SJCRH30 (cell line): ENCODE measurements at regions not wholly inside any gene's neighbourhood (a gene's known extent, or its start where the extent isn't known, plus 50 kb on each side); places are given as distances from the start of the nearest gene placed in this dataset.
A peak's percentile ranks its signal among the peaks of the same experiment; 100 is the strongest.
"Not testable (repeated sequence)": the region's sequence is repeated elsewhere in the genome, so short reads cannot be mapped to it uniquely, and the experiment has no call there.

Experiments
- DNase-seq, 2 experiments: peaks; one replicate each; pipeline ENCODE4 v3.0.0-alpha.2; 2015 to 2020
- H3K27ac ChIP-seq: fragments of 250-450 bp; sonication (Bioruptor Pico); 2 replicates; pipeline ENCODE4 v1.5.1; 2020; ENCODE audit warnings: mild to moderate bottlenecking, moderate library complexity
- H3K27me3 ChIP-seq: fragments of 250-450 bp; sonication (Bioruptor Pico); 2 replicates; pipeline ENCODE4 v1.5.1; 2020; ENCODE audit warnings: mild to moderate bottlenecking, moderate library complexity
- H3K36me3 ChIP-seq: fragments of 250-450 bp; sonication (Bioruptor Pico); 2 replicates; pipeline ENCODE4 v1.5.1; 2020; ENCODE audit warnings: mild to moderate bottlenecking, moderate library complexity
- H3K4me1 ChIP-seq: fragments of 250-450 bp; sonication (Bioruptor Pico); 2 replicates; pipeline ENCODE4 v1.5.1; 2020; ENCODE audit warnings: mild to moderate bottlenecking, moderate library complexity
- H3K4me3 ChIP-seq: fragments of 250-450 bp; sonication (Bioruptor Pico); 2 replicates; pipeline ENCODE4 v1.5.1; 2020; ENCODE audit warnings: mild to moderate bottlenecking, moderate library complexity
- H3K9me3 ChIP-seq: fragments of 250-450 bp; sonication (Bioruptor Pico); replicated peaks from 2 replicates; pipeline ENCODE4 v1.5.1; 2020; ENCODE audit warnings: mild to moderate bottlenecking, moderate library complexity

- not testable (repeated sequence) for H3K4me3 ChIP-seq, H3K36me3 ChIP-seq, H3K27me3 ChIP-seq, DNase-seq, H3K9me3 ChIP-seq, H3K4me1 ChIP-seq, H3K27ac ChIP-seq
These were observed 315.0 kb downstream of the BCL2L11 start for GRCh38 chr2:111435553-111436310.

GRCh38 chr2:111436411-111436810 lies 315.7 kb downstream of the BCL2L11 start:
- not testable (repeated sequence) for H3K4me3 ChIP-seq, DNase-seq, H3K27me3 ChIP-seq, H3K36me3 ChIP-seq, H3K4me1 ChIP-seq, H3K9me3 ChIP-seq, H3K27ac ChIP-seq

DNA sequence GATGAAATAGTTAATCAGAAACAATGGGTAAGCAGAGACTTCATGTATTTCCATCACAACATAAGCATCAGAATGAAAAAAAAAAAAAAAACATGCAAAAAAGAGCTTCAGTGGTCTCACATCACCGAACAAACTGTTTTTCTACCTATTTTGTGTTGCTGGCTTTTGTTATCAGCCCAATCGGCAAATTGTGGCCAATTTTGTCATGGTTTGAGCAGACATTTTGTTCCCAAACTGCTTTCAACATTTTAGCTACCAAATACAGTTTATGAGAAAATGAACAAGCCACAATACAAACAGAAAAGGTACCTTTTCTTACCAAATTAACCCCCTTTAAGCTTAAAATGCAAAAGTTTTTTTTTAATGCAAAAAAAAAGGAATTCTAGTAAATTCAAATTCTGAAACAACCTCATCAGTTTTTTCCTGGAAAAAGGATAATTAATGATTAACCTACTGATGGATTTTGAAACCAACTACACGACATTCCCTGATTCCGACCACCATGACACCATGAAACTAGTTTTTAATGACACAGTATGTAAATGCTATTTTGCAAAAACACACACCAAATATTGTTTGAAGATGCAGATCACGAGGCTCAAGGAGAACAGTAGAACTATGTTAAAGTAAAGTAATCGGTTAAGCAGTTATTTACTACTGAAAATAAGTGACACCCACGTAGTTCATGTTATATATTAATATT lies 316.7 kb downstream of the BCL2L11 start:
- not testable (repeated sequence) for DNase-seq, H3K36me3 ChIP-seq, H3K27ac ChIP-seq, H3K9me3 ChIP-seq, H3K4me3 ChIP-seq, H3K27me3 ChIP-seq, H3K4me1 ChIP-seq

DNA sequence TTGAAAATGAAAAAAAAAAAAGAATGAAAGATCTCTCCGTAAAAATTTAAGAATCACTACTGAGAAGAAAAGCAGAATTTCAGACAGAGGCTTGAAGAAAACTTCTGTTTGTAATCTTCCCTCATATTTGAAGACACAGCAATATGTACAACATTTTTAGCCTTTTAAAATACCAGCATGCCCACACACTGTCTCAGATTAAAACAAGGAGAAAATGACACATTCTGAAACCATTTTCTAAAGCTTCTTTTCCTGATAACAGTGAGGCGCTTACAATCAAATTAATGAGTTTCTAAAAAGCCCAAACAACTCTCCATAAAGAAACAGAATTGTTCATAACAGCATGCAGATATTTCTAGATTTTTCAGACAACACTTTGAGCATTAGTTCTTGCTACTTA lies 317.4 kb downstream of the BCL2L11 start:
- not testable (repeated sequence) for H3K4me3 ChIP-seq, H3K4me1 ChIP-seq, H3K27ac ChIP-seq, H3K27me3 ChIP-seq, H3K9me3 ChIP-seq, DNase-seq, H3K36me3 ChIP-seq

DNA sequence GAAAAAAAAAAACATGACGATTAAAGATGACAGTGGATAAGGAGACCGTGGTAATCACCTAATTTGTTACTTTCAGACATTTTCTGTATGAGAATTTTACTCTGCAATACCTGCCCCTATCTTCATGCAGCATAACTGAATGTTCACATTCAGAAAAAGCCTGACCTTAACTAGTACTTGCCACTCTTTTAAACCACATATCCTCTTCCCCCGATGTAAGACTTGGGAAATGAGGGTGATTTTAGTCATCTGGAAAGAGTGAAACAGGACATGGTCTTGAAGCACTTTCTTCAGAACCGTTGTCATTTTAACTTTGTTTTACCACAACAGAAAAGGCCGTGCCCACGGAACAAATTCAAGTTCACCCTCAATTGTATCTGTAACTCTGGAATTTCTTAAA lies 318.5 kb downstream of the BCL2L11 start:
- not testable (repeated sequence) for H3K9me3 ChIP-seq, H3K27ac ChIP-seq, H3K4me3 ChIP-seq, H3K27me3 ChIP-seq, H3K4me1 ChIP-seq, DNase-seq, H3K36me3 ChIP-seq

DNA sequence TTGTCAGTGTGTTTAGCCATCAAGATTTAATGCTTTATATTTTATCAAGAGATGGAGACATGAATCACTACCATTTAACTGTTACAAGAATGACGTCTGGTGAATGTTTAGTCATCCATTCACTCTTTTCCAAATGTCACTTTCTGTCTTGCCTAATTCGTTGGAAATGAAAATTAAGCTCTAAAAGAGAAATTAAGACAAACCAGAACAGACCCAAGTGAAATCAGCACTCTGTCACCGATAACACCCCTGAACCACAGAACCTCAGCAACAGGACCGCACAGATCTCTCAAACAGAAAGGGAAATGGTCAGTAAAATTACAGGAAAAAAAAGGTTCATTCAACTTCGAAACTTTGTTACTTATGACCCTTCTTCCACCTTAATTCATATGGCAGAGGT lies 320.9 kb downstream of the BCL2L11 start:
- H3K4me1 ChIP-seq, H3K27me3 ChIP-seq, H3K9me3 ChIP-seq, H3K36me3 ChIP-seq, DNase-seq, H3K4me3 ChIP-seq, H3K27ac ChIP-seq: not testable (repeated sequence)

DNA sequence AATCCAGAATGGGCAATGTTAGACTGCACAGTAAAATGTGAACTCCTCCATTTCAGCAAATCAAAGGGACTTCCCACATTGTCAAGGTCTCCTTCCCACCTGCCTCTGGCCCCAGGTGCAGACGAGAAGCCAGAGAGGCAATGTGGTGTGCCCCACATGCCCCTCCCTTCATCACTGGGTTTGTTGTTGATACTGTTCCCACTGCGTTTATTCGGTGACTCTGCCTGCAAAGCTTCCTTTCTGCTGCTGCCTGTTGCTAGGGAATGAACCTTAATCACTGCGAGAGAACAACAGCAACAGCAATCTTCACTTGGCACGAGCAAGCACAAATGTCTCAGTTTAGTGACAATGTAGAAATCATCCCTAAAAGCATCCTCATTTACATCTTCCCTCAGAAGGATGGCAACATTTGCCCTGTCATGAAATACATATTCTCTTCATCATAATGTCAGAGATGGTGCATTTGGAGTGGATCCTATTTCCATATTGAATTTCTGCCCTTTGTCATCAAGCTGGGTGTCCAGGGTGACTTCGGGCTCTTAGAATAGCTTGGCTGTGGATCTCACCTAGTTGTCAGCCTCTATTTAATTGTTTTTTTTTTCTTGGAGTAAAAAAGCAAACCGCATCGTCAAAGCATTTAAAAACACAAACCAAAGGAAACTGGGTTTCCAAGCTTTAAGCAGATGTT lies 322.2 kb downstream of the BCL2L11 start:
- H3K4me3 ChIP-seq, H3K9me3 ChIP-seq, H3K27me3 ChIP-seq, H3K27ac ChIP-seq, H3K4me1 ChIP-seq, DNase-seq, H3K36me3 ChIP-seq: not testable (repeated sequence)

DNA sequence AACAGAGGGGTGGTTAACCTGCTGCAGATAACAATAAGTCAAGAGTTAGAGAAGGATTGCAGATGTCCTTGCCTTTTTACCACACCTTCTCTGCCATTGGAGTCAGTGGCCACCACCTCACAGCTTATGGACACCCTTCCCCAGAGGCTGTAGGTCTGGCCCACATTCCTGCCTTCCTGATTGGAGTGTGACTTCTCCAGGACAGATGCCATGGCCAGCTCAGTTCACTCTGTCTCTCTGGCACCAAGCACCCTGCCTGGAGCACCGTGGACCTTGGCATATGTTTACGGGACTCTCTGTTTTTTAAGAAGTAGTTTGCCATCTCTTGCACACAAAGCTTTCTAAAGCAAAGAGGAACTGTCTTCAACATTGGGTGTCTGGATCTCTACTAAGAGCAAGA lies 323.8 kb downstream of the BCL2L11 start:
- H3K36me3 ChIP-seq, H3K4me1 ChIP-seq, H3K9me3 ChIP-seq, H3K4me3 ChIP-seq, DNase-seq, H3K27ac ChIP-seq, H3K27me3 ChIP-seq: not testable (repeated sequence)

- H3K27ac ChIP-seq, H3K27me3 ChIP-seq, DNase-seq, H3K9me3 ChIP-seq, H3K36me3 ChIP-seq, H3K4me1 ChIP-seq, H3K4me3 ChIP-seq: not testable (repeated sequence)
These were observed 324.6 kb downstream of the BCL2L11 start for GRCh38 chr2:111445191-111445929.

DNA sequence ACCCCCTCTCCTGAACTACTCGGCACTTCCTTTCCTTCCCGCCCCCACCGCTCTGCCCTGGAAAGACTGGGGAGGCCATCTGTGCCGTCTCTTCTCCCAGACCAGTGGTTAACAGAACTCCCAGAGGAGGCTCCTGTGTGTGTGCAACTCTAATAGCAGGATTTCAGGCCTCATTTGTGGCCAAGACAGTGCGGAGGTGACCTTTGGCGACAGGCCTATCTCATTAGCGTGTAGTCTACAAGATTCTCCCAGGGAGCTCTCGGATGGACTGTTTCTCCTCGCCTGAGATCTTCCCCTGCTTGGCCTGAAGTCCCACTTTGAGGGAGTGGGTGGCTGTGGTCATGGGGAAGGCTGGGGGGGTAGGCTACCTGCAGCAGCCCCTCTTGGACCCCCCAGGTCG lies 325.2 kb downstream of the BCL2L11 start:
- not testable (repeated sequence) for H3K27me3 ChIP-seq, H3K36me3 ChIP-seq, H3K9me3 ChIP-seq, H3K27ac ChIP-seq, DNase-seq, H3K4me3 ChIP-seq, H3K4me1 ChIP-seq

- H3K36me3 ChIP-seq, H3K4me1 ChIP-seq, H3K9me3 ChIP-seq, H3K27ac ChIP-seq, DNase-seq, H3K4me3 ChIP-seq, H3K27me3 ChIP-seq: not testable (repeated sequence)
These were observed 326.8 kb downstream of the BCL2L11 start for GRCh38 chr2:111447482-111447881.

- H3K27me3 ChIP-seq, H3K4me1 ChIP-seq, H3K9me3 ChIP-seq, DNase-seq, H3K27ac ChIP-seq, H3K4me3 ChIP-seq, H3K36me3 ChIP-seq: not testable (repeated sequence)
These were observed 328.1 kb downstream of the BCL2L11 start for GRCh38 chr2:111448796-111449195.

DNA sequence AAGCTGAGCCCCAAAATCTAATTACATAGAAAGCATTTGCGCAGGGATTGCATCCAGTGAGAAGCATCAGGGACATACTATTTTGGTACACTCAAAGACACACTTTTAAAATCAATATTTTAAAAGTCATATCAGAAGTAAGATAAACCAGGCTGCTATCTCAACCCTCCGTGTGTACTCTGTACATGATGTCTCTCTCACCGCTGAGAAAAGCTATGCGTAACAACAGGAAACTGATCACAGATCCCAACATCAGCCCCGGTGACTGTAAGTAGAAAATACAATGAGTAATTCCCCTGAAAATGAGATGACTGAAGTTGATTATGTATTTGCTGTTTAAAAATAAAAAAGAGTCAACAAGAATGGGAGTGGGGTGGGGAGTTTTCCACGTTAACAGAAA lies 329.8 kb downstream of the BCL2L11 start:
- H3K27ac ChIP-seq, H3K9me3 ChIP-seq, H3K4me3 ChIP-seq, H3K4me1 ChIP-seq, H3K36me3 ChIP-seq, DNase-seq, H3K27me3 ChIP-seq: not testable (repeated sequence)

DNA sequence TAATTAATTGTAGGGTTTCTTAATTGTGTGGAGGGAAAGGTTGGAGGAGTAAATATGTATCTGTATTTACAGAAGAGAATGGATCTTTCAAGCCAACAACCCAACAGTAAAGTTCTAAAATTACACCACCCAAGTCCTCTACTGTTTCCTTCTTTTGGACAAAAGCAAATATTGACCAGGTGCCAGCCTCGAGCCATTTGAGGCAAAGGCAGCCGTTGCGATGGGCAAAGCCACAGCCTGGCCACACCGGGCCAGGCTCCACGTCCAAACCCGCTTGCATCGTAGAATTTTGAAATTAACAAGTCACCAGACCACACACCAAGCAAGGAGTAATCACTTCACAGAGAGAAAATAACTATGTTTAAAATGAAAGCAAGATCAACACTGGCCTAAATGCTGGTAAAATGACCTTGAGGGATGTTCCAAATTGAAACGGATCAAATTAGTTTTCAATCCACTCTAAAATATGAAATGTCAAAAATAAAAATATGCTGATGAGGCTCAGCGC lies 331.0 kb downstream of the BCL2L11 start:
- not testable (repeated sequence) for H3K4me1 ChIP-seq, H3K27ac ChIP-seq, H3K27me3 ChIP-seq, H3K36me3 ChIP-seq, H3K4me3 ChIP-seq, H3K9me3 ChIP-seq
- peak in 1 of 2 experiments; percentile 13 for DNase-seq

DNA sequence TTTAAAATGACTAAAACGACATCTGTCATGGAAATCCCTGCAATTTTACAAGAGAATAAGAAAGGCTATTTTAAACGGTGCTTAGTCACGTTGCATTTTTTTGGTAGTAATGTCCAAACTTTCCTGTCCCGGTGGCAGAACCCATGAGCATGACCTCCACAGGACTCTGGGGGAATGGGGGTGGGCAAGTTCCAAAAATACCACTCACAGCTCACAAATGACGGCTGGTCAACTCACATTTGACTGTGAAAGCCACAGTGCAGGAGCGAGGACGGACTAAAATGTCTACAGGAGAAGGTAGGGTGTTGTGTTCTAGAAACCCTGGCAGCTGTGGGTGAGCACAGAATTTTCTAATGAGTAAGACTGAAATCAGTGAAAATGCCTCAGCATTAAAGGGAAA lies 331.5 kb downstream of the BCL2L11 start:
- not testable (repeated sequence) for H3K27ac ChIP-seq, DNase-seq, H3K36me3 ChIP-seq, H3K4me1 ChIP-seq, H3K9me3 ChIP-seq, H3K27me3 ChIP-seq, H3K4me3 ChIP-seq
